Muscle layer of colon (tissue), 2 donors: ENCODE measurements at regions not wholly inside any gene's neighbourhood (a gene's known extent, or its start where the extent isn't known, plus 50 kb on each side); places are given as distances from the start of the nearest gene placed in this dataset.

Experiments
- H3K27ac ChIP-seq: one replicate; pipeline ENCODE4 v1.7.0; 2013; ENCODE audit warnings: low read depth, mild to moderate bottlenecking, low read length, moderate library complexity
- H3K27me3 ChIP-seq, 2 donors: one replicate each; pipeline ENCODE4 v1.7.0; 2013; ENCODE audit warnings: low read length in 2 of 2, mild to moderate bottlenecking in 2 of 2; ENCODE audit not compliant: insufficient read depth in 2 of 2, control insufficient read depth in 1 of 2
- H3K36me3 ChIP-seq: one replicate; pipeline ENCODE4 v1.7.0; 2013; ENCODE audit warnings: mild to moderate bottlenecking, low read length; ENCODE audit not compliant: insufficient read depth
- H3K4me1 ChIP-seq: one replicate; pipeline ENCODE4 v1.7.0; 2013; ENCODE audit warnings: mild to moderate bottlenecking, low read length; ENCODE audit not compliant: insufficient read depth
- H3K4me3 ChIP-seq, 2 donors: one replicate each; pipeline ENCODE4 v1.7.0; 2013; ENCODE audit warnings: low read length in 2 of 2, low read depth in 1 of 2, mild to moderate bottlenecking in 1 of 2, moderate library complexity in 1 of 2
- H3K9ac ChIP-seq: one replicate; pipeline ENCODE4 v1.7.0; 2013; ENCODE audit warnings: low read length
- H3K9me3 ChIP-seq: one replicate; pipeline ENCODE4 v1.7.0; 2013; ENCODE audit warnings: mild to moderate bottlenecking, low read length
- donor health status: abdominal sarcoma.
- donor health status: Adenocarcinoma of cecum.

DNA sequence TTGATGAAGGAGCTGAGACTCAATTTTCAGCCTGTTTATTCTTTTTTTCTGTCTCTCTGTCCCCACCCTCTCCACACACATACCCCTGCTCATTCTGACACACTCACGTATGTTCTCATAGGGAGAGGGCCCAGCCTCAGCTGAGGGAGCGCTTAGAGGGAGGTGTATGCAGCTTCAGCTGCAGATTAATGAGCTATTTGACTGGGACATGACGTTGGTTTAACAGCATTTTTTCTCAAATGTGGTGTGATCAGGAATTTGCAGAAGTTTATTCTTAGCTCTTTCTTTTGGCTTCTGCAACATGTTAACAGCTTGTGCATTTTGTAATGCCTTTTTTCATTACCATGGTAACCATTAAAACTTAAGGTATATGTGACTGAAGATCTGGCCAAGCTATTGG, 1547.1 kb upstream of the PIK3C3 start:
- Histone ChIP-seq H3K4me3 (no peak overlapping the region), H3K9ac (no peak overlapping the region), H3K27ac (no peak overlapping the region), H3K9me3 (no peaks in the 10 kb centered on the region), H3K4me1 (no peaks in the 10 kb centered on the region), H3K36me3 (no peaks in the 10 kb centered on the region), H3K27me3 (no peaks in the 10 kb centered on the region)

GRCh38 chr18:40404284-40404683, 1550.8 kb upstream of the PIK3C3 start:
- Histone ChIP-seq H3K36me3 (no peaks in the 10 kb centered on the region), H3K9ac (no peak overlapping the region), H3K27ac (no peak overlapping the region), H3K27me3 (no peaks in the 10 kb centered on the region), H3K4me3 (no peak overlapping the region), H3K9me3 (no peaks in the 10 kb centered on the region), H3K4me1 (no peaks in the 10 kb centered on the region)

GRCh38 chr18:40402052-40402451, 1553.0 kb upstream of the PIK3C3 start:
- H3K4me1 ChIP-seq, result no peaks in the 10 kb centered on the region
- no peak overlapping the region for H3K9ac ChIP-seq
- no peak overlapping the region for H3K4me3 ChIP-seq
- no peaks in the 10 kb centered on the region for H3K36me3 ChIP-seq
- no peaks in the 10 kb centered on the region for H3K27me3 ChIP-seq
- H3K9me3 ChIP-seq, result no peaks in the 10 kb centered on the region
- no peak overlapping the region for H3K27ac ChIP-seq

- no peaks in the 10 kb centered on the region for H3K27me3 ChIP-seq
- H3K4me1 ChIP-seq, result no peaks in the 10 kb centered on the region
- no peak overlapping the region for H3K4me3 ChIP-seq
- no peaks in the 10 kb centered on the region for H3K36me3 ChIP-seq
- no peak overlapping the region for H3K27ac ChIP-seq
- no peak overlapping the region for H3K9ac ChIP-seq
- no peaks in the 10 kb centered on the region for H3K9me3 ChIP-seq
Measured at GRCh38 chr18:40388121-40388520, 1566.9 kb upstream of the PIK3C3 start.

- no peaks in the 10 kb centered on the region for H3K9me3 ChIP-seq
- no peaks in the 10 kb centered on the region for H3K36me3 ChIP-seq
- H3K9ac ChIP-seq, result no peak overlapping the region
- no peaks in the 10 kb centered on the region for H3K27me3 ChIP-seq
- H3K4me3 ChIP-seq, result no peak overlapping the region
- H3K27ac ChIP-seq, result no peak overlapping the region
- no peaks in the 10 kb centered on the region for H3K4me1 ChIP-seq
Measured at GRCh38 chr18:40387130-40387787, 1567.8 kb upstream of the PIK3C3 start.

- Histone ChIP-seq H3K27me3 (no peaks in the 10 kb centered on the region), H3K4me3 (no peak overlapping the region), H3K4me1 (no peaks in the 10 kb centered on the region), H3K36me3 (no peaks in the 10 kb centered on the region), H3K9me3 (no peaks in the 10 kb centered on the region), H3K27ac (no peak overlapping the region), H3K9ac (no peak overlapping the region)
Measured at GRCh38 chr18:40382197-40382596, 1572.8 kb upstream of the PIK3C3 start.

DNA sequence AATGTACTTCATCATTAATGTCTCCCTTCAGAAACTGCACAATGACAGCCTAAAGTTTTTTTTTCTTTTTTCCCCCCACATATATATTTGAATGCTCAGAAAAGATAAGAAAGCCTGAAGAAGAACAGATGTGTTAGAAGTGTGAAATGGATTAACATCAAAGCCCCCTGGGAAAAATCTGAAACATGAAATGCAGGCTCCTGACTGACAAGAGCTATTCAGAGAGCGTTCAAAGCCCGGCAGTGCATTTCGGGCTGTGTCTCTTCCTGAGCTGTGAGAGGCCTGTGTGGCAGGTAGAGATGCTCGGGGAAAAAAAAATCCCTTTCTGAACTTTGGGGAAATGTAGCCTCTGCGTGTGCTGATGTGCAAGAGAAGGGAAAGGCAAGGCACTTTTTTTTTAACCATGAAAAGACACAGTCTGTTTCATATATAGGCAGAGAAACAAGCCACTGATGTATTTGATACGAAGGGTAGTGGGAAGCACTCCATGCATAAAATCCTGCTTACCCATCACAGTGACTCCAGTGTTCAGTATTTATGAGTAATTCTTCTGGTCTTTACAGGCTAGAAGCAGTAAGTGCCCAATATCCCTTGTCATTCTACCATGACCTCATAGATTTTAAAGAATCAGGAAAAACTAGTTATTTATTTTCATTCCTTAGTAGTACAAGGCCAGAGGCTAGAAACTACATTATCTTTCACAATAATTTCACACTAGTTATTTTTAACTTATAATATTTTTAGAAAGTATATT, 1574.2 kb upstream of the PIK3C3 start:
- no peaks in the 10 kb centered on the region for H3K27me3 ChIP-seq
- no peak overlapping the region for H3K4me3 ChIP-seq

GRCh38 chr18:40375837-40376236, 1579.2 kb upstream of the PIK3C3 start:
- Histone ChIP-seq H3K4me1 (no peaks in the 10 kb centered on the region), H3K9me3 (no peaks in the 10 kb centered on the region), H3K9ac (no peak overlapping the region), H3K27me3 (no peaks in the 10 kb centered on the region), H3K27ac (no peak overlapping the region), H3K4me3 (no peak overlapping the region), H3K36me3 (no peaks in the 10 kb centered on the region)

More for the DNA sequence above, 1574.2 kb upstream of the PIK3C3 start:
- Histone ChIP-seq H3K4me1 (no peaks in the 10 kb centered on the region), H3K36me3 (no peaks in the 10 kb centered on the region), H3K9ac (no peak overlapping the region), H3K27ac (no peak overlapping the region), H3K9me3 (no peaks in the 10 kb centered on the region)

DNA sequence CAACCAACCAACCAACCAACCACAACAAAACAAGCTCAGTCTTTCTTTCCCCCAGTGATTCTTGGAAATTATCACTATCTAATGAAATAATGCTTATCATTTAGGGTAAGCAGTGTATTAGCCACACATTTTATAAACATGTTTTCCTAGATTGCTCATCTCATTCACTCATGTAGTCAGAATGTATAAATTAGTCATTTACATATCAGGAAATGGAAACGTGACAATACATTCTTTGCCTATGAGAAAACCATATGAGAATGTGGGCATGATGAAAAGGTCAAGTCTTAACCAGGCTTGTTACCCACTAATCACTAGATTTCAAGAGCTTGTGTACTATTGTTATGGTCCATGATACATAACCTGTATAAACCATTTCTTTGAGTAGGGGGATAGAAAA, 1583.4 kb upstream of the PIK3C3 start:
- no peaks in the 10 kb centered on the region for H3K4me1 ChIP-seq
- no peak overlapping the region for H3K9ac ChIP-seq
- H3K9me3 ChIP-seq, result no peaks in the 10 kb centered on the region

DNA sequence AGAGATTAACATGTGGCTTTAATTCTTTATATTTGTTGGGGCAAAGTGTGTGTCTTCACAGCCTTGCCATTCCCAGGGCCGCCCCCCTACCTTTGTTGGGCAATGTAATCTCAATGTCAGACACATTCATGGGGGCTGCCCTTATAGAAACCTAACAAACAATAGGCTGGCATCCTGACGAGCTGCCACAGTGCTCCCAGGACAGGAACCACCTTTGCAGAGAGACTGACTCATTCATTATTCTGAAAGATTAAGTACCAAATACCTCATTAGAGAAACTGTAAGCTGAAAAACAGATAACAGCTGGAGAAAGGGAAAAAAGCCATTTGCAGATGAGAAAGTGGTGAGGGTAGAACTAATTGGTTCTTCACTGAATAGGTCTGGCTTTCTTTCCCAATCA, 1587.5 kb upstream of the PIK3C3 start:
- Histone ChIP-seq H3K27me3 (no peaks in the 10 kb centered on the region), H3K27ac (no peak overlapping the region), H3K36me3 (no peaks in the 10 kb centered on the region), H3K9me3 (no peaks in the 10 kb centered on the region), H3K4me1 (no peaks in the 10 kb centered on the region), H3K4me3 (no peak overlapping the region), H3K9ac (no peak overlapping the region)

More for the DNA sequence above, 1583.4 kb upstream of the PIK3C3 start:
- H3K36me3 ChIP-seq, result no peaks in the 10 kb centered on the region
- no peak overlapping the region for H3K4me3 ChIP-seq
- no peak overlapping the region for H3K27ac ChIP-seq
- no peaks in the 10 kb centered on the region for H3K27me3 ChIP-seq

GRCh38 chr18:40366521-40366920, 1588.5 kb upstream of the PIK3C3 start:
- no peak overlapping the region for H3K4me3 ChIP-seq
- H3K27ac ChIP-seq, result no peak overlapping the region

DNA sequence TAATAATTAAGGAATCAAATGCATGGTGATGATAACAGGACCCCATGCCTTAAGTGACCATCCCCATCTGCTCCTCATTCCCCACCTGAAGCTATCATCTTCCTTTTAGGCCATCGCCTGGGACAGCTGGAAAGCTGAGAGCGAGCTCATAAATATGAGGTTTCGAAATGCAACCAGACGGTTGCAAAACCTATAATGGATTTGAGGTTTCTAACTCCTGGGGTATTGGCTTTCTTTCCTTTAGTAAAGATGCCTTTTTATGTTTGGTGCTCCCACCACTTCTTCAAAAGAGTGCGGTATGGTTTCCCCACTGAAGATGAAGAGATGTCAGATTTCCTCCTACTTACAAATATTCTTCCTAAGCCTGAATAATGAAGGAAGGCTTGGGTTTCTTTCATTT, 1589.5 kb upstream of the PIK3C3 start:
- no peak overlapping the region for H3K9ac ChIP-seq
- no peak overlapping the region for H3K27ac ChIP-seq
- H3K27me3 ChIP-seq, result no peaks in the 10 kb centered on the region
- H3K4me1 ChIP-seq, result peaks cover 3% of the 10 kb centered on the region
- no peak overlapping the region for H3K4me3 ChIP-seq
- H3K36me3 ChIP-seq, result no peaks in the 10 kb centered on the region
- no peaks in the 10 kb centered on the region for H3K9me3 ChIP-seq

More at GRCh38 chr18:40366521-40366920, 1588.5 kb upstream of the PIK3C3 start:
- no peaks in the 10 kb centered on the region for H3K9me3 ChIP-seq
- H3K4me1 ChIP-seq, result no peaks in the 10 kb centered on the region
- no peaks in the 10 kb centered on the region for H3K27me3 ChIP-seq
- H3K9ac ChIP-seq, result no peak overlapping the region
- H3K36me3 ChIP-seq, result no peaks in the 10 kb centered on the region
